ENCODE measurements at regions not wholly inside any gene's neighbourhood (a gene's known extent, or its start where the extent isn't known, plus 50 kb on each side); places are given as distances from the start of the nearest gene placed in this dataset.

- intact Hi-C loops (cut with DNase I), result no loop called here
- peak overlapping the region; percentile 75 for H3K27ac ChIP-seq
- no peaks in the 10 kb centered on the region for H3K9me3 ChIP-seq
- H3K36me3 ChIP-seq (ENCODE audit: insufficient read depth in 1 of 2, low read depth in 1 of 2), result no peaks in the 10 kb centered on the region
- peaks cover 30% of the 10 kb centered on the region for H3K4me1 ChIP-seq
- no peak for ATAC-seq
- TF ChIP-seq CTCF (IDR thresholded peaks at IDR 0.05), result no peak
- 71 to 80% (median 76%) methylated on average over 5 of the region's 5 CpGs for WGBS, 3 donors
- no peaks in the 10 kb centered on the region for H3K27me3 ChIP-seq (ENCODE audit: insufficient read depth in 3 of 3, low read length in 2 of 3)
- DNase-seq, result no peak
- H3K4me3 ChIP-seq, result no peak overlapping the region
Measured at GRCh38 chr4:23371533-23371932, 518.3 kb downstream of the PPARGC1A start.

- TF ChIP-seq CTCF (IDR thresholded peaks at IDR 0.05), result no peak
- Histone ChIP-seq H3K4me1 (peaks cover 30% of the 10 kb centered on the region), H3K9me3 (no peaks in the 10 kb centered on the region), H3K4me3 (no peak overlapping the region), H3K27ac (peak overlapping the region; percentile 75), H3K36me3 (ENCODE audit: insufficient read depth in 1 of 2, low read depth in 1 of 2) (no peaks in the 10 kb centered on the region), H3K27me3 (ENCODE audit: insufficient read depth in 3 of 3, low read length in 2 of 3) (no peaks in the 10 kb centered on the region)
- DNase-seq (peak; percentile 17 to 51), ATAC-seq (peak; percentile 39 to 60 (median 49))
- 17 to 29% (median 23%) methylated on average over 3 of the region's 3 CpGs for WGBS, 3 donors
- intact Hi-C loops (cut with DNase I), result loop anchor here (5.0 to 10.0 kb wide), 4 partner anchors 215 to 1053 kb away; no protein-coding TSS in a partner anchor
Measured at GRCh38 chr4:23369331-23369730, 520.5 kb downstream of the PPARGC1A start.

GRCh38 chr4:23368081-23368697, 521.7 kb downstream of the PPARGC1A start:
- ATAC-seq (peak; percentile 90 to 95 (median 93)), DNase-seq (peak in 1 of 2 donors; percentile 25)
- H3K4me3 ChIP-seq, result no peak overlapping the region
- WGBS, 3 donors, result 59 to 67% (median 60%) methylated on average over 6 of the region's 6 CpGs
- peaks cover 26% of the 10 kb centered on the region for H3K4me1 ChIP-seq
- peak; percentile 66 for TF ChIP-seq CTCF (IDR thresholded peaks at IDR 0.05)
- intact Hi-C loops (cut with DNase I), result loop anchor here (5.0 to 10.0 kb wide), 4 partner anchors 217 to 1054 kb away; no protein-coding TSS in a partner anchor
- H3K27me3 ChIP-seq (ENCODE audit: insufficient read depth in 3 of 3, low read length in 2 of 3), result no peaks in the 10 kb centered on the region
- no peaks in the 10 kb centered on the region for H3K9me3 ChIP-seq
- no peaks in the 10 kb centered on the region for H3K36me3 ChIP-seq (ENCODE audit: insufficient read depth in 1 of 2, low read depth in 1 of 2)
- peak overlapping the region; percentile 75 for H3K27ac ChIP-seq

GRCh38 chr4:23366557-23366906, 523.3 kb downstream of the PPARGC1A start:
- TF ChIP-seq CTCF (IDR thresholded peaks at IDR 0.05), result no peak
- no peaks in the 10 kb centered on the region for H3K27me3 ChIP-seq (ENCODE audit: insufficient read depth in 3 of 3, low read length in 2 of 3)
- H3K4me3 ChIP-seq, result no peak overlapping the region
- no peak for DNase-seq
- H3K4me1 ChIP-seq, result peaks cover 29% of the 10 kb centered on the region
- H3K9me3 ChIP-seq, result no peaks in the 10 kb centered on the region
- 68 to 89% (median 72%) methylated on average over 1 of the region's 1 CpG for WGBS, 3 donors
- H3K27ac ChIP-seq, result no peak overlapping the region
- no peaks in the 10 kb centered on the region for H3K36me3 ChIP-seq (ENCODE audit: insufficient read depth in 1 of 2, low read depth in 1 of 2)
- intact Hi-C loops (cut with DNase I), result loop anchor here (5.0 to 10.0 kb wide), 4 partner anchors 218 to 1056 kb away; no protein-coding TSS in a partner anchor
- ATAC-seq, result no peak

Data from psoas muscle (tissue), 7 donors.